WTC11 (cell line): ENCODE measurements at regions not wholly inside any gene's neighbourhood (a gene's known extent, or its start where the extent isn't known, plus 50 kb on each side); places are given as distances from the start of the nearest gene placed in this dataset.

ENCODE experiments used
- CTCF ChIP-seq: fragments of 200-600 bp; IDR thresholded peaks from 2 replicates; pipeline ENCODE4 v1.8.0; 2022; ENCODE audit warnings: antibody characterized with exemption
- ZNF232 ChIP-seq: sonication (generic); formaldehyde crosslinking; IDR thresholded peaks from 2 replicates; pipeline ENCODE4 v1.8.0; 2022; ENCODE audit warnings: mild to moderate bottlenecking, missing genetic modification reagents
- TF ChIP-seq, protein P1 (sequence below): sonication (generic); formaldehyde crosslinking; IDR thresholded peaks from 2 replicates; pipeline ENCODE4 v1.8.0; 2022; ENCODE audit warnings: mild to moderate bottlenecking, missing genetic modification reagents

GRCh38 chr2:16062471-16063250 is 122.3 kb downstream of the MYCN start:
- TF ChIP-seq ZNF232 (no peak), CTCF (no peak)
- TF ChIP-seq, protein P1, sequence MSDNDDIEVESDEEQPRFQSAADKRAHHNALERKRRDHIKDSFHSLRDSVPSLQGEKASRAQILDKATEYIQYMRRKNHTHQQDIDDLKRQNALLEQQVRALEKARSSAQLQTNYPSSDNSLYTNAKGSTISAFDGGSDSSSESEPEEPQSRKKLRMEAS: no peak
